SH-SY5Y (cell line): ENCODE measurements at regions not wholly inside any gene's neighbourhood (a gene's known extent, or its start where the extent isn't known, plus 50 kb on each side); places are given as distances from the start of the nearest gene placed in this dataset.

Experiments used
- GATA2 ChIP-seq: IDR thresholded peaks from 2 replicates; pipeline ENCODE4 v1.6.1; 2011; ENCODE audit warnings: mild to moderate bottlenecking, low read depth, low read length
- GATA3 ChIP-seq: IDR thresholded peaks from 2 replicates; pipeline ENCODE4 v1.6.1; 2011; ENCODE audit warnings: low read depth, mild to moderate bottlenecking, low read length, moderate library complexity

DNA sequence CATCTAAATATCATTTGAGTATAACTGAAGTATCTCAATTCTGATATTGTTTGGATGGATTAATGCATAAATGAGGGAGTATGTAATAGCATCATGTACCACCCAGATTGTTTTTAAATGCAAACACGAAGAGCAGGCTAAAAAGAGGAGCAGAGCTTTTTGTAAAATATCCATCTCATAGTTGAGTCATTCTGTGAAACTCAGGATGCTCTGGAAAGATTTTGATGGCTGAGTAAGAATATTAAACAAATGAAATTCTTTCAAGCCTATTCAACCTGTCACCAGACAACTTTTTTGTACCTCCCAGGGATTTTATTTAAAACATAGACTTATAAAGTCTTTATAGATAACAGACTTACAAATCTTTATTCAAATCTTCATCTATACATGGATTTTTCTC lies 625.9 kb downstream of the TLE4 start:
- TF ChIP-seq GATA3, result no peak
- TF ChIP-seq GATA2, result no peak
